ENCODE measurements at regions not wholly inside any gene's neighbourhood (a gene's known extent, or its start where the extent isn't known, plus 50 kb on each side); places are given as distances from the start of the nearest gene placed in this dataset.

DNA sequence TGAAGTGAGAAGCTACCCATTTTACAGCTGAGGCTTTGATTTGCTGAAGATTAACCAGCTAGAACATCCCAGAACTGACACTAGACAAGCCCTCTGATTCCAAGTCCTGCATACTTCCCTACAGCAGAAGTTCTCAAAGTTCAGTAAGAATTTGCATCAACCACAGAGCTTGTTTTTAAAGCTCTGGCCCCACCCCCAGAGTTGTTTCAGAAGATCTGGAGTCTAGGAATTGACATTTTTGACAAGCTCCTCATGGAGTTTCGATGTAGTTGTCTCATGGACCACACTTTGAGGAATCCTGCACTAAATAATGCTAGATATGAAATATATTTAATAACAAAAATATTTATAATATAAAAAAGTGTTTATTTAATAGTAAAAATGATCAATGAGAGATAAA lies 120.3 kb upstream of the ADAMTS18 start:
- TF ChIP-seq POLR2A (IDR thresholded peaks at IDR 0.05), result no peak
- TF ChIP-seq, protein P1, sequence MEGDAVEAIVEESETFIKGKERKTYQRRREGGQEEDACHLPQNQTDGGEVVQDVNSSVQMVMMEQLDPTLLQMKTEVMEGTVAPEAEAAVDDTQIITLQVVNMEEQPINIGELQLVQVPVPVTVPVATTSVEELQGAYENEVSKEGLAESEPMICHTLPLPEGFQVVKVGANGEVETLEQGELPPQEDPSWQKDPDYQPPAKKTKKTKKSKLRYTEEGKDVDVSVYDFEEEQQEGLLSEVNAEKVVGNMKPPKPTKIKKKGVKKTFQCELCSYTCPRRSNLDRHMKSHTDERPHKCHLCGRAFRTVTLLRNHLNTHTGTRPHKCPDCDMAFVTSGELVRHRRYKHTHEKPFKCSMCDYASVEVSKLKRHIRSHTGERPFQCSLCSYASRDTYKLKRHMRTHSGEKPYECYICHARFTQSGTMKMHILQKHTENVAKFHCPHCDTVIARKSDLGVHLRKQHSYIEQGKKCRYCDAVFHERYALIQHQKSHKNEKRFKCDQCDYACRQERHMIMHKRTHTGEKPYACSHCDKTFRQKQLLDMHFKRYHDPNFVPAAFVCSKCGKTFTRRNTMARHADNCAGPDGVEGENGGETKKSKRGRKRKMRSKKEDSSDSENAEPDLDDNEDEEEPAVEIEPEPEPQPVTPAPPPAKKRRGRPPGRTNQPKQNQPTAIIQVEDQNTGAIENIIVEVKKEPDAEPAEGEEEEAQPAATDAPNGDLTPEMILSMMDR (IDR thresholded peaks at IDR 0.05), result no peak

Measured in right lobe of liver (tissue), 4 donors.